Heart right ventricle (tissue), 16 donors: ENCODE measurements at regions not wholly inside any gene's neighbourhood (a gene's known extent, or its start where the extent isn't known, plus 50 kb on each side); places are given as distances from the start of the nearest gene placed in this dataset.

Experiments used
- ATAC-seq, 8 donors: fragments of 200-7000 bp; cut with Tn5 transposase; one replicate each; pipeline ENCODE4 v1.9.1; 2020; ENCODE audit warnings: mild to moderate bottlenecking in 8 of 8, moderate library complexity in 8 of 8, moderate number of reproducible peaks in 1 of 8
- DNase-seq, 2 donors: peaks; one replicate each; pipeline ENCODE4 v3.0.0-alpha.2; 2020
- H3K27ac ChIP-seq, 10 donors: fragments of 200-600 bp; sonication (generic) in 2 of 10; one replicate each; pipeline versions ENCODE4 v1.5.0 to v1.8.0; 2020 to 2022; ENCODE audit warnings: mild to moderate bottlenecking in 3 of 10
- H3K27me3 ChIP-seq, 7 donors: fragments of 200-600 bp; one replicate each; pipeline ENCODE4 v1.8.0; 2021 to 2022; ENCODE audit warnings: mild to moderate bottlenecking in 2 of 7
- H3K36me3 ChIP-seq, 9 donors: fragments of 200-600 bp; sonication (generic) in 1 of 9; one replicate each; pipeline versions ENCODE4 v1.5.0 to v1.8.0; 2020 to 2022; ENCODE audit warnings: mild to moderate bottlenecking in 2 of 9
- H3K4me1 ChIP-seq, 9 donors: fragments of 200-600 bp; sonication (generic) in 1 of 9; one replicate each; pipeline versions ENCODE4 v1.5.0 to v1.8.0; 2020 to 2022; ENCODE audit warnings: mild to moderate bottlenecking in 4 of 9
- H3K4me3 ChIP-seq, 10 donors: fragments of 200-600 bp; sonication (generic) in 2 of 10; one replicate each; pipeline versions ENCODE4 v1.5.0 to v1.8.0; 2020 to 2022; ENCODE audit warnings: mild to moderate bottlenecking in 7 of 10, moderate library complexity in 2 of 10
- H3K9me3 ChIP-seq, 11 donors: fragments of 200-600 bp in 10 of 11; sonication (generic) in 2 of 11; one replicate each; pipeline versions ENCODE4 v1.5.0 to v1.8.0; 2013 to 2022; ENCODE audit warnings: mild to moderate bottlenecking in 2 of 11, control low read depth in 1 of 11, moderate library complexity in 1 of 11
- WGBS, 2 donors: extraction: QIAGEN DNeasy Blood & Tissue Kit; methylation state at CpG; one replicate each; pipeline ENCODE4 v1.1.7; 2013; ENCODE audit warnings: inconsistent platforms in 1 of 2; 5-methylcytosine and 5-hydroxymethylcytosine counted together
- intact Hi-C, 10 donors: fragments of 100-400 bp; cut with DNase I; formaldehyde crosslinking; loops; one replicate each; pipeline versions ENCODE4 v1.11.1 to v1.14.2; 2022
- TF ChIP-seq, protein P1 (sequence below), 9 donors: fragments of 200-600 bp; sonication (generic) in 2 of 9; IDR thresholded peaks; one replicate each; pipeline versions ENCODE4 v1.5.0 to v1.8.0; 2021 to 2022; ENCODE audit warnings: antibody characterized with exemption in 9 of 9, mild to moderate bottlenecking in 5 of 9, moderate library complexity in 1 of 9
- donor health status: Arrhythmogenic right ventricular cardiomyopathy.
- donor health status: ischemic (EF 13 %, LVEDD 7.1; RV severe dilation, severe dysfunction).
- donor health status: healthy with polysubstance abuse.
- donor health status: DM: no; HTN: yes; CAD: no.
- donor health status: DM: no; HTN: no; CAD: no.
- donor health status: ischemic (EF 25% LVEDD 6.9; RV normal size, moderate dysfunction).
- donor health status: ischemic (EF 25% LVEDD 5.7; RV mildly dilated, moderate dysfunction).
- donor health status: healthy.
- donor health status: DM: yes; HTN: yes; CAD: no.
- donor health status: Ischemic cardiomyopathy.
- donor health status: ischemic (EF 35%, LVEDD 5.7; RV mildly dilated, moderate dysfunction).
- donor health status: nonischemic (EF 11% LVEDD 7.7; RV severe dilation, severe dysfunction).
- donor health status: DM: yes; HTN: yes; CAD: no.
- donor health status: PGD.
- donor health status: ischemic (EF 29% LVEDD 5.4; RV normal size, mild dysfunction).
- donor health status: nonischemic (EF 23%, LVEDD 6.1; RV moderate dilation, normal function).

DNA sequence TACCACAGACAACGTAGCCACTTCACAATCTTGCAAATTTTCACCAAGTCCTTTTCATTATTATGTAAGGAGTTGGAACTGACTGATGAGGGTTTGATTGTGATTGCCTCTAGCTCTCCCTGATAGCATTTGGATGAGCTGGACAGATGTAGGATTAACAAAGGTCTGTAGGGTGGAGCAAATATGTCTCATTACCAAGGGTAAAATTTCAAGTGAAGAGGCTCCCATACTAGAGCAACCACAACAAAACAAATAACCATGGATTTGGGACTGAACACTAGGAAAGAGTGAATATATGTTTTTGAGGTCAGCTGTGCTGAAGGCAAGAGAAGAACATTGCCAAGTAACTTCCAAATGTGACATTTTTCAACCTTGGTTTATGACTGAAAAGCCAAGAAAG is 281.7 kb downstream of the NEBL start:
- H3K27ac ChIP-seq: no peak overlapping the region
- TF ChIP-seq, protein P1, sequence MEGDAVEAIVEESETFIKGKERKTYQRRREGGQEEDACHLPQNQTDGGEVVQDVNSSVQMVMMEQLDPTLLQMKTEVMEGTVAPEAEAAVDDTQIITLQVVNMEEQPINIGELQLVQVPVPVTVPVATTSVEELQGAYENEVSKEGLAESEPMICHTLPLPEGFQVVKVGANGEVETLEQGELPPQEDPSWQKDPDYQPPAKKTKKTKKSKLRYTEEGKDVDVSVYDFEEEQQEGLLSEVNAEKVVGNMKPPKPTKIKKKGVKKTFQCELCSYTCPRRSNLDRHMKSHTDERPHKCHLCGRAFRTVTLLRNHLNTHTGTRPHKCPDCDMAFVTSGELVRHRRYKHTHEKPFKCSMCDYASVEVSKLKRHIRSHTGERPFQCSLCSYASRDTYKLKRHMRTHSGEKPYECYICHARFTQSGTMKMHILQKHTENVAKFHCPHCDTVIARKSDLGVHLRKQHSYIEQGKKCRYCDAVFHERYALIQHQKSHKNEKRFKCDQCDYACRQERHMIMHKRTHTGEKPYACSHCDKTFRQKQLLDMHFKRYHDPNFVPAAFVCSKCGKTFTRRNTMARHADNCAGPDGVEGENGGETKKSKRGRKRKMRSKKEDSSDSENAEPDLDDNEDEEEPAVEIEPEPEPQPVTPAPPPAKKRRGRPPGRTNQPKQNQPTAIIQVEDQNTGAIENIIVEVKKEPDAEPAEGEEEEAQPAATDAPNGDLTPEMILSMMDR (IDR thresholded peaks at IDR 0.05): no peak
- intact Hi-C loops: no loop called here
- H3K9me3 ChIP-seq: no peaks in the 10 kb centered on the region
- DNase-seq (no peak), ATAC-seq (no peak)
- H3K4me3 ChIP-seq: no peak overlapping the region
- H3K27me3 ChIP-seq: no peaks in the 10 kb centered on the region
- H3K36me3 ChIP-seq: no peaks in the 10 kb centered on the region
- H3K4me1 ChIP-seq: peaks cover 0 to 11% (median 0%) of the 10 kb centered on the region in 9 donors
- WGBS, 2 donors: 70 to 90% methylated on average over 1 of the region's 1 CpG

DNA sequence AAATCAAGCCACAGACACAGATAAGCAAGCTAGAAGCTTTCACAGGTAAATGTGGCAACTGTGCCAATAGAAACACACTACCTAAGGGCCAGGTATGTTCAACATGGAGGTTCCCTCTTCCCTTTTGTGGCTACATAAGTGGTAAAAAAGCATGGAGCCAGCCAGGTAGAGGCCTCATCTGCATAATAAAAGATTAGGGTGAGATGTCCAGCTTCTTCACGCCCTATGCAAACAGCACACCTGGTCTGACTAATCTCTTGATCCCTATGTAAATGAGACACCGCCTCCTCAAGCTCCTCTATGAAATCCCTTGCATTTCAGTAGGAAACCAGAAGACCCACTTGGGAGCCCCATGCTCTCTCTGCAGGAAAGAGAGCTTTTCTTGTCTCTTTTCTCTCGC is 282.2 kb downstream of the NEBL start:
- H3K36me3 ChIP-seq: no peaks in the 10 kb centered on the region
- TF ChIP-seq, protein P1 (IDR thresholded peaks at IDR 0.05): no peak
- H3K4me3 ChIP-seq: no peak overlapping the region
- 93 to 94% methylated on average over 3 of the region's 3 CpGs for WGBS, 2 donors
- H3K9me3 ChIP-seq: peaks cover 0 to 5% (median 0%) of the 10 kb centered on the region in 11 donors
- no peak for ATAC-seq
- no peaks in the 10 kb centered on the region for H3K27me3 ChIP-seq
- no peak for DNase-seq
- intact Hi-C loops: no loop called here
- no peak overlapping the region for H3K27ac ChIP-seq
- peaks cover 0 to 11% (median 0%) of the 10 kb centered on the region in 9 donors for H3K4me1 ChIP-seq

DNA sequence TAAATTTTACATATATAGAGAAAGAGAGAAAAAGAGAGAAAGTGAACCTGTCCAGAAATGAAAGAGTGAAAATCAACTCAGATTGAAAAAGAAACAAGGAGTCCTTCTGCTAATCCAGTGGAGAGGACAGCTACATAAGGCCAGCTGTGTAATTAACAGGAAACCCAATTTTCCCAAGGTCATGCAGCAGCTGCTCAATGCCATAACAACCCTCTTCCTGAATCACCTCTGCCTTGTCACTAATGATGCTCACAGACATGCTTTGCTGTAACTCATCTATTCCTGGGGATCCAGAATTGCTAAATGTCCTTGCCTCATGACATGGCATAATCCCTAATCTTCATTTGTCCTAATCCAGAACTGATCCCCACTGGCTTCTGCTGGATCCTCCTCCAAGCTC is 288.6 kb downstream of the NEBL start:
- intact Hi-C loops: no loop called here
- no peak overlapping the region for H3K27ac ChIP-seq
- DNase-seq (no peak), ATAC-seq (peak in 2 of 8 donors; percentile 42 to 59)
- no peaks in the 10 kb centered on the region for H3K4me1 ChIP-seq
- H3K36me3 ChIP-seq: no peaks in the 10 kb centered on the region
- TF ChIP-seq, protein P1 (IDR thresholded peaks at IDR 0.05): no peak
- H3K4me3 ChIP-seq: no peak overlapping the region
- no peaks in the 10 kb centered on the region for H3K27me3 ChIP-seq
- peaks cover 0 to 11% (median 0%) of the 10 kb centered on the region in 11 donors for H3K9me3 ChIP-seq

DNA sequence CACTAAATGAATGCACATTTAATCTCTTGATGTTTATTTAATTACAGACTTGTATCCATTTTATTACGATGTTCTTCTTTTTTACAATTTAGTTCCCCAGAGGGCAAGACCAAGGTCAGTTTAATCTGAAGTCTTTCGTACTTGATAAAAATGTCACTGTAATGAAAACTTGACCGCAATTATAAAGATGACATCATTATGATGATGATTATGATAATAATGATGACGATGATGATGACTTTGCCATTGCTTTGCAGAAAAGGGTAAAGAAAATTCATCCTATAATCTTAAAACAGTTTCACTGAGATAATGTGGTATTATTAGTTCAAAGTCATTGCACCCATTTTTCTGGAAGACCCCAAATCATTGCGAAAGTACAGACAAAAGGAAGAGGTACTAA is 290.1 kb downstream of the NEBL start:
- no peak overlapping the region for H3K4me3 ChIP-seq
- H3K27ac ChIP-seq: no peak overlapping the region
- ATAC-seq (no peak), DNase-seq (no peak)
- no peaks in the 10 kb centered on the region for H3K36me3 ChIP-seq
- intact Hi-C loops: no loop called here
- H3K9me3 ChIP-seq: peaks cover 0 to 11% (median 0%) of the 10 kb centered on the region in 11 donors
- TF ChIP-seq, protein P1 (IDR thresholded peaks at IDR 0.05): no peak
- 72 to 79% methylated on average over 5 of the region's 5 CpGs for WGBS, 2 donors
- no peaks in the 10 kb centered on the region for H3K27me3 ChIP-seq
- no peaks in the 10 kb centered on the region for H3K4me1 ChIP-seq
